ENCODE measurements at regions not wholly inside any gene's neighbourhood (a gene's known extent, or its start where the extent isn't known, plus 50 kb on each side); places are given as distances from the start of the nearest gene placed in this dataset.
"Not testable (repeated sequence)": the region's sequence is repeated elsewhere in the genome, so short reads cannot be mapped to it uniquely, and the experiment has no call there.

- Mint-ChIP-seq H3K27ac (no peak overlapping the region), H3K36me3 (no peaks in the 10 kb centered on the region), H3K9me3 (no peaks in the 10 kb centered on the region)
- ATAC-seq (no peak), DNase-seq (ENCODE audit: low spot score in 2 of 2) (no peak)
These were observed 121.9 kb upstream of the SETBP1 start for GRCh38 chr18:44558767-44559166.

GRCh38 chr18:44562986-44563385, 117.7 kb upstream of the SETBP1 start:
- H3K27ac Mint-ChIP-seq = no peak overlapping the region
- ATAC-seq = no peak
- H3K36me3 Mint-ChIP-seq = no peaks in the 10 kb centered on the region

GRCh38 chr18:44564922-44565321, 115.8 kb upstream of the SETBP1 start:
- DNase-seq (ENCODE audit: low spot score in 2 of 2) (no peak), ATAC-seq (no peak)
- H3K36me3 Mint-ChIP-seq = no peaks in the 10 kb centered on the region
- H3K27ac Mint-ChIP-seq = no peak overlapping the region
- H3K9me3 Mint-ChIP-seq = peaks cover 0 to 13% of the 10 kb centered on the region in 2 donors

More at GRCh38 chr18:44562986-44563385, 117.7 kb upstream of the SETBP1 start:
- no peak for DNase-seq (ENCODE audit: low spot score in 2 of 2)
- H3K9me3 Mint-ChIP-seq = peaks cover 0 to 9% of the 10 kb centered on the region in 2 donors

GRCh38 chr18:44568342-44568741, 112.3 kb upstream of the SETBP1 start:
- Mint-ChIP-seq H3K9me3 (peaks cover 0 to 18% of the 10 kb centered on the region in 2 donors), H3K27ac (no peak overlapping the region), H3K36me3 (no peaks in the 10 kb centered on the region)
- no peak for ATAC-seq
- DNase-seq (ENCODE audit: low spot score in 2 of 2) = no peak

- DNase-seq (ENCODE audit: low spot score in 2 of 2) (no peak), ATAC-seq (no peak)
- Mint-ChIP-seq H3K27ac (no peak overlapping the region), H3K9me3 (peaks cover 0 to 18% of the 10 kb centered on the region in 2 donors), H3K36me3 (no peaks in the 10 kb centered on the region)
These were observed 111.7 kb upstream of the SETBP1 start for GRCh38 chr18:44568986-44569385.

DNA sequence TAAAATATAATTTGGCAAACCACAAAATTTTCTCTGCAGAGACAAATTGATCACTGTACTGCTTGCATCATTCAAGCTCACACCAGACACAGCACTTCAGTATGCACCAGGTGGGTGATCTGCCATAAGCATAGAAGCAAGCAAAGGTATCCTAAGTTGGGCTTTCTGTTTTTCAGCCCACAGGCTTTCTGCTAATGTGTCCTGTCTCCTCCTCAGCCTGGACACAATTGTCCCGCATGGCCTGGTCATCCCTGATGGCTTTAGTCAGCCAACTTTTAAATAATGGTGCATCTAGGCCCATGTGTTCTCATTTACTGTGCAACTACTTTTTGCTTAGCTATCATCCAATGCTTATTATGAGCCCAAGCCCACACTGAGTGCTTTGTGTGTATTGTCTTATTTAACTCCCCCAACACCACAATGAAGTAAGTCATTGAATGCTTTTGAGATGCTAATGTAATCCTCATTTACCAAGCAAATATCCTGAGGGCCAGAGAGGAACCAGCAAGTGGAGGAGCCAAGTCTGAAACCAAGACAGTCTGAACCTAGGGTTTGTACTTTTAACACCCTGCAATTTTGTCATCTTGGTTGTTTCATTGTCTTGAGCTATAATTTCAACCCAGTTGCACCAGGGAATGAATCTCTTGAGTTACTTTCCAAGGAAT, 111.2 kb upstream of the SETBP1 start:
- no peaks in the 10 kb centered on the region for H3K36me3 Mint-ChIP-seq
- DNase-seq (ENCODE audit: low spot score in 2 of 2) (no peak), ATAC-seq (no peak)
- no peak overlapping the region for H3K27ac Mint-ChIP-seq
- peaks cover 0 to 18% of the 10 kb centered on the region in 2 donors for H3K9me3 Mint-ChIP-seq

DNA sequence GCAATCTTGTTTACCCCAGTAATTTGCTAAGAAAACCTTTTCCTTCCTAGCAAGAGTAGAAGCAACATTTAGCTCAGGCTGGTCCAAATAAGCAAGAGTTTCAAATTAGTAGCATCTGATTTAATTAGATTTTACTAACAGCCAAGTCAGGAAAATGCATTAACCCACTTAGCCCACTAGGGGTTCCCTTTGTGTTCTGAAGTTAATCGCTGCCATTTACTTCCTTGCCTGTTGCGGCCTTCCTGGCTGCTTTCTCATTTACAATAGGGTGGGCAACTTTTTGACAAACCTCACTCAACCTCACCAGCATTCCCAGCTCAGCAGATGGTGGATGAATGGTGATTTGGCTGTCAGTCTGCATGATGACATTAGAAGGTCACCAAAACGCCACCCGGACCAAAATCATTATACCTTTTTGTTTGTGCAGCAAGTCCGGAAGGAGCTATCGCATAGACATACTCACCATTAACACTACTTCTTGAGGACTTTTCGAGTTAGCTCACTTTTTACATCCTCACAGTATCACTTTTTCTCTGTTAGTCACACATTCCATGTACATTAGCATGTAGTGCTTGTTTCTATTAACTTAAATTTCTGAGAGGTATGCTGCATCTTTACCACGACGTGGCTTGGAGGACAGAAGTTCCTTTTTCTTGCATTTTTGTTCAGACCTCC, 101.5 kb upstream of the SETBP1 start:
- Mint-ChIP-seq H3K9me3 (no peaks in the 10 kb centered on the region), H3K36me3 (no peaks in the 10 kb centered on the region), H3K27ac (no peak overlapping the region)
- no peak for ATAC-seq
- DNase-seq (ENCODE audit: low spot score in 2 of 2) = no peak

GRCh38 chr18:44579745-44580144, 100.9 kb upstream of the SETBP1 start:
- Mint-ChIP-seq H3K27ac (no peak overlapping the region), H3K36me3 (no peaks in the 10 kb centered on the region), H3K9me3 (no peaks in the 10 kb centered on the region)
- ATAC-seq = no peak
- DNase-seq (ENCODE audit: low spot score in 2 of 2) = no peak

DNA sequence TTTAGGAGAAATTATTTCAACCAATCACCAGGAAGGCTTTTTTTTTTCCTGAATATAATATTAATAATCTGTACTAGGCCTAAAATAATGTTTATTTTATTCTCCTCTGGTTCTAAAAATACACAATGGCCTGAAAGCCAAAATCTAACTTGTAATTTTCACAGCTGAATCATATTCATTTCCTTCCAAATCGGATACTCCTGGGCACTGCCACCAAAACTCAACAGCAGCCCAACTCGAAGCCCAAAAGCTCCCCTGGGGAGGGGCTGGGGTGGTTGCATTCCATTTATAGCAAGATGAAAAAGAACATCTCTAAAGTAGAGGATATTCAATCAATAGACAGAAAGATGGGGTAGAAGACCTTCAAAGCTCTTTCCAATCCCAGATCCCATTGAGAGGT, 100.5 kb upstream of the SETBP1 start:
- no peaks in the 10 kb centered on the region for H3K36me3 Mint-ChIP-seq
- no peaks in the 10 kb centered on the region for H3K9me3 Mint-ChIP-seq
- no peak for DNase-seq (ENCODE audit: low spot score in 2 of 2)
- no peak overlapping the region for H3K27ac Mint-ChIP-seq
- ATAC-seq = no peak

DNA sequence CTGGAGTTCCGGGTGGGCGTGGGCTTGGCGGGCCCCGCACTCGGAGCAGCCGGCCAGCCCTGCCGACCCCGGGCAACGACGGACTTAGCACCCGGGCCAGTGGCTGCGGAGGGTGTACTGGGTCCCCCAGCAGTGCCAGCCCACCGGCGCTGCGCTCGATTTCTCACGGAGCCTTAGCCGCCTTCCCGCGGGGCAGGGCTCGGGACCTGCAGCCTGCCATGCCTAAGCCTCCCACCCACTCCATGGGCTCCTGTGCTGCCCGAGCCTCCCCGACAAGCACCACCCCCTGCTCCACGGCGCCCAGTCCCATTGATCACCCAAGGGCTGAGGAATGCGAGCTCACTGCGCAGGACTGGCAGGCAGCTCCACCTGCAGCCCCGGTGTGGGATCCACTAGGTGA, 99.9 kb upstream of the SETBP1 start:
- not testable (repeated sequence) for DNase-seq (ENCODE audit: low spot score in 2 of 2); H3K36me3 Mint-ChIP-seq; H3K27ac Mint-ChIP-seq; ATAC-seq; H3K9me3 Mint-ChIP-seq

GRCh38 chr18:44582456-44582855, 98.2 kb upstream of the SETBP1 start:
- H3K36me3 Mint-ChIP-seq = no peaks in the 10 kb centered on the region
- ATAC-seq = no peak
- no peak overlapping the region for H3K27ac Mint-ChIP-seq
- DNase-seq (ENCODE audit: low spot score in 2 of 2) = no peak
- H3K9me3 Mint-ChIP-seq = no peaks in the 10 kb centered on the region

- no peaks in the 10 kb centered on the region for H3K36me3 Mint-ChIP-seq
- H3K9me3 Mint-ChIP-seq = no peaks in the 10 kb centered on the region
- no peak overlapping the region for H3K27ac Mint-ChIP-seq
- no peak for ATAC-seq
- DNase-seq (ENCODE audit: low spot score in 2 of 2) = no peak
These were observed 95.8 kb upstream of the SETBP1 start for GRCh38 chr18:44584900-44585299.

- DNase-seq (ENCODE audit: low spot score in 2 of 2) = no peak
- no peak for ATAC-seq
- no peak overlapping the region for H3K27ac Mint-ChIP-seq
- no peaks in the 10 kb centered on the region for H3K36me3 Mint-ChIP-seq
- H3K9me3 Mint-ChIP-seq = no peaks in the 10 kb centered on the region
These were observed 93.7 kb upstream of the SETBP1 start for GRCh38 chr18:44586782-44587524.

GRCh38 chr18:44588508-44588907, 92.2 kb upstream of the SETBP1 start:
- ATAC-seq (no peak), DNase-seq (ENCODE audit: low spot score in 2 of 2) (no peak)
- Mint-ChIP-seq H3K27ac (no peak overlapping the region), H3K36me3 (no peaks in the 10 kb centered on the region), H3K9me3 (no peaks in the 10 kb centered on the region)

DNA sequence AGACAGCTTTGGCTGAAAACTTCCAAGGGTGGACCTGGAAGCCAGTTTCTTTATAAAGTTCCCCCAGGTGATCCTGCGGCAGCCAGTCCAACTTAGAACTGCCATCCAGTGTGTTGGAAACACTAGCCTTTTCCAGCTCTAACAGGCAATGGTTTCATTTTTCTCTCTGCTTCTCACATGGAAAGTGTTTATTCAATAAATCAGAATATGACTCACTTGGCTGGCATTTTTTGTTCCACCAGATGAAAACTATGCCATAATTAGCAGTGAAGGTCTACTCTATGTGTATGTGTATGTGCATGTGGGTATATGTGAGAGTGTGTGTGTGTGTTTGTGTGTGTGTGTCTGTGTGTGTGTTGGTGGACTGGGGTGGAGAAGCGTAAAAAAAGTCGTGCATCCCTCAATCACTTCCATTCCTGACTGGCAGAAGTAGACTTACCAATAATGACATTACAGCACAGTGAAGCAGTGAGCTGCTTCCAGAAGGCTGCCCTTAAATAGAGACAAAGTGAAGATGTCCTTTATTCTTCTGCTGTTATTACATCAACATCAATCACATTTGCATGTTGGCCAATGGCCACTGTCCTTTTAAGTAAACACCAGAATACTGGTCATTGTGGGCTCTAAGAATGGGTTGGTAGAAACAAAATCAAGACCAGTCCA, 90.9 kb upstream of the SETBP1 start:
- no peak overlapping the region for H3K27ac Mint-ChIP-seq

DNA sequence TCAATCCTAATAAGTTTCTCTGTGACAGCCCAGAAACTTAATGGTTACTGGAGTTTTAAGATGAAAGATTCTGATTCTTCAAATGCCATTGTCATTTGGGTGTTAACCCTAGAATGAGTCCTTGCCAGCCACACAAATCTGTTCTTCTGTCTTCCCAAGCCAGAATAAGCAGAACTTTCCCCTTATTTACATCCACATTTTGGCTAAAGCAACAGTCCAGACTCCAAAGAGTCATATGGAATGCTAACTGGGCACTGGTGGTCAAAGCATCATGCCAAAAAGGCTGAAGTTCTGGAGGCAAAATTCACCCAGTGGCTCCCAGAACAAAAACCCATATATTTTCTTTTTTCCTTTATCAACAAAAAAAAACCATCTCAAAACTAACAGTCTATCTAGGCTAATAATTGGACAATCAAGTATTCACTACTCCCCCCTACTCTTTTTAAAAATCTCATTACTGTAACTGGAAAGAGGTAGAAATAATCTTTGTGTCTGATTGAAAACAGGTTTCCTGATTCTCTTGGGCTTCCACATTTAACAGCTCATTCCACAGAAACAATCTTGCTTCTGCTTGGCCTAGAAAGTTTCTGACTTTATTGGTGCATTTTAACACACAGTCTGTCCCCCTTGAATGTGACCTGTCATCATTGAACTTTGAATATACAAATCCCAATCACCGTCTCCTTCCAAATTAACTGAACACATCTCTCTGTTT, 89.6 kb upstream of the SETBP1 start:
- H3K9me3 Mint-ChIP-seq = no peaks in the 10 kb centered on the region
- DNase-seq (ENCODE audit: low spot score in 2 of 2) (no peak), ATAC-seq (no peak)
- H3K36me3 Mint-ChIP-seq = no peaks in the 10 kb centered on the region
- H3K27ac Mint-ChIP-seq = no peak overlapping the region

More for the DNA sequence above, 90.9 kb upstream of the SETBP1 start:
- H3K9me3 Mint-ChIP-seq = no peaks in the 10 kb centered on the region
- DNase-seq (ENCODE audit: low spot score in 2 of 2) (no peak), ATAC-seq (no peak)
- no peaks in the 10 kb centered on the region for H3K36me3 Mint-ChIP-seq

Measured in activated naive CD4-positive, alpha-beta T cell treated with anti-CD3 and anti-CD28 coated beads, Interleukin-2, amount 50 U/mL, for 72 hours (primary cell).